B cell (primary cell): ENCODE measurements at regions not wholly inside any gene's neighbourhood (a gene's known extent, or its start where the extent isn't known, plus 50 kb on each side); places are given as distances from the start of the nearest gene placed in this dataset.

ENCODE experiments used
- ATAC-seq: fragments of 200-7000 bp; cut with Tn5 transposase; one replicate; pipeline ENCODE4 v1.10.0; 2021; ENCODE audit warnings: low read depth, mild to moderate bottlenecking, moderate number of reproducible peaks, moderate library complexity
- CTCF ChIA-PET: fragments of 350-600 bp; sonication (Branson Sonifier 250); formaldehyde crosslinking; loops from one replicate; lab custom pipeline; 2021; ENCODE audit warnings: antibody characterized with exemption, inconsistent platforms; lab: Charles Lee
- POLR2A ChIA-PET: fragments of 350-600 bp; sonication (Branson Sonifier 250); formaldehyde crosslinking; loops from one replicate; lab custom pipeline; 2021; ENCODE audit warnings: antibody characterized with exemption; lab: Charles Lee
- DNase-seq: peaks from one replicate; pipeline ENCODE4 v3.0.0; 2013
- H2AFZ ChIP-seq: 2 replicates; pipeline ENCODE4 v1.6.1; 2012; ENCODE audit warnings: mild to moderate bottlenecking, low read depth, low read length; ENCODE audit not compliant: insufficient read depth, poor library complexity, severe bottlenecking
- H3K27ac ChIP-seq, 2 donors: 1 replicate in 1 of 2; 2 replicates in 1 of 2; pipeline ENCODE4 v1.5.1; 2012 to 2013; ENCODE audit warnings: low read length in 2 of 2, mild to moderate bottlenecking in 2 of 2, moderate library complexity in 1 of 2
- H3K27me3 ChIP-seq, 4 experiments: fragments of 200-600 bp in 1 of 4; sonication (generic) in 1 of 4; replicated peaks in 1 of 4; 1 replicate in 2 of 4; 2 replicates in 2 of 4; pipeline versions ENCODE4 v1.6.1 to v1.7.0; 2013 to 2016; ENCODE audit warnings: low read length in 3 of 4, mild to moderate bottlenecking in 2 of 4, mixed read lengths in 1 of 4, moderate library complexity in 1 of 4; ENCODE audit not compliant: insufficient read depth in 4 of 4, control insufficient read depth in 3 of 4; ENCODE audit errors: control extremely low read depth in 1 of 4
- H3K36me3 ChIP-seq, 2 experiments: replicated peaks in 1 of 2; 1 replicate in 1 of 2; 2 replicates in 1 of 2; pipeline versions ENCODE4 v1.6.1 to v1.7.1; 2013; ENCODE audit warnings: low read length in 1 of 2; ENCODE audit not compliant: insufficient read depth in 2 of 2, control insufficient read depth in 1 of 2; ENCODE audit errors: control extremely low read depth in 1 of 2, extremely low read depth in 1 of 2
- H3K4me1 ChIP-seq, 2 donors: fragments of 200-600 bp in 1 of 2; sonication (generic) in 1 of 2; 1 replicate in 1 of 2; 2 replicates in 1 of 2; pipeline versions ENCODE4 v1.5.1 to v1.6.1; 2013 to 2017; ENCODE audit warnings: low read length in 2 of 2; ENCODE audit not compliant: control insufficient read depth in 2 of 2, insufficient read depth in 2 of 2
- H3K4me2 ChIP-seq: replicated peaks from 2 replicates; pipeline ENCODE3; 2012; ENCODE audit warnings: mild to moderate bottlenecking, low read depth, low read length; ENCODE audit not compliant: poor library complexity, severe bottlenecking
- H3K4me3 ChIP-seq, 5 experiments: fragments of 200-600 bp in 1 of 5; sonication (generic) in 1 of 5; 1 replicate in 3 of 5; 2 replicates in 2 of 5; pipeline versions ENCODE4 v1.5.1 to v1.7.0; 2011 to 2016; ENCODE audit warnings: low read length in 4 of 5, mild to moderate bottlenecking in 4 of 5, low read depth in 2 of 5, control low read depth in 1 of 5, moderate library complexity in 1 of 5; ENCODE audit not compliant: insufficient read depth in 1 of 5; ENCODE audit errors: control extremely low read depth in 1 of 5, extremely low read depth in 1 of 5
- H3K79me2 ChIP-seq: fragments of 200-600 bp; sonication (generic); one replicate; pipeline ENCODE4 v1.6.0; 2016; ENCODE audit warnings: low read length; ENCODE audit not compliant: control insufficient read depth, insufficient read depth
- H3K9ac ChIP-seq: fragments of 200-600 bp; sonication (generic); 2 replicates; pipeline ENCODE4 v1.6.1; 2017; ENCODE audit warnings: mild to moderate bottlenecking, low read length, moderate library complexity
- H3K9me3 ChIP-seq, 3 donors: one replicate each; pipeline versions ENCODE4 v1.6.1 to v1.7.1; 2013; ENCODE audit warnings: low read length in 2 of 3; ENCODE audit not compliant: control insufficient read depth in 2 of 3, insufficient read depth in 1 of 3; ENCODE audit errors: control extremely low read depth in 1 of 3
- H4K20me1 ChIP-seq: 2 replicates; pipeline ENCODE4 v1.6.0; 2012; ENCODE audit warnings: mild to moderate bottlenecking, low read length; ENCODE audit not compliant: insufficient read depth, control insufficient read depth, poor library complexity, severe bottlenecking
- H3K27ac Mint-ChIP-seq: one replicate; pipeline ENCODE4 v1.8.0; 2021; ENCODE audit warnings: mixed read lengths
- H3K27me3 Mint-ChIP-seq: one replicate; pipeline ENCODE4 v1.8.0; 2021; ENCODE audit warnings: mixed read lengths
- H3K4me1 Mint-ChIP-seq: one replicate; pipeline ENCODE4 v1.8.0; 2021; ENCODE audit warnings: mixed read lengths
- H3K4me3 Mint-ChIP-seq: one replicate; pipeline ENCODE4 v1.8.0; 2021; ENCODE audit warnings: mixed read lengths
- H3K9me3 Mint-ChIP-seq: one replicate; pipeline ENCODE4 v1.8.0; 2022; ENCODE audit warnings: mixed read lengths; ENCODE audit not compliant: insufficient read depth
- CTCF ChIP-seq: fragments of 200-600 bp; IDR thresholded peaks from one replicate; pipeline ENCODE4 v1.8.0; 2022; ENCODE audit warnings: antibody characterized with exemption, mild to moderate bottlenecking
- EZH2 ChIP-seq: IDR thresholded peaks from 2 replicates; pipeline ENCODE4 v1.6.1; 2012; ENCODE audit warnings: borderline replicate concordance, low read depth, mild to moderate bottlenecking, moderate library complexity, low read length; ENCODE audit not compliant: insufficient read depth, poor library complexity, severe bottlenecking
- WGBS: methylation state at CpG from one replicate; pipeline ENCODE4 v1.1.5; 2013; ENCODE audit warnings: missing lambda C conversion rate; ENCODE audit not compliant: insufficient coverage; 5-methylcytosine and 5-hydroxymethylcytosine counted together
- intact Hi-C: fragments of 100-400 bp; cut with micrococcal nuclease; formaldehyde crosslinking; loops from one replicate; pipeline ENCODE4 v1.10.0; 2022

GRCh38 chr3:64291956-64292355 lies 66.7 kb upstream of the PRICKLE2 start:
- no peak overlapping the region for H3K4me3 Mint-ChIP-seq
- POLR2A ChIA-PET, result no interaction called here
- Histone ChIP-seq H4K20me1 (no peaks in the 10 kb centered on the region), H3K36me3 (no peaks in the 10 kb centered on the region), H3K79me2 (no peaks in the 10 kb centered on the region), H2AFZ (no peak overlapping the region), H3K4me2 (no peak overlapping the region), H3K4me3 (no peak overlapping the region), H3K27ac (no peak overlapping the region), H3K27me3 (peaks cover 0 to 4% (median 0%) of the 10 kb centered on the region in 4 experiments), H3K4me1 (no peaks in the 10 kb centered on the region), H3K9me3 (peaks cover 0 to 9% (median 2%) of the 10 kb centered on the region in 3 donors), H3K9ac (no peak overlapping the region)
- intact Hi-C loops, result no loop called here
- WGBS, result 98% methylated on average over 3 of the region's 4 CpGs
- no peak overlapping the region for H3K27ac Mint-ChIP-seq
- CTCF ChIA-PET, result no interaction called here
- TF ChIP-seq EZH2 (no peak), CTCF (no peak)
- H3K27me3 Mint-ChIP-seq, result peaks cover 12% of the 10 kb centered on the region
- ATAC-seq (no peak), DNase-seq (no peak)
- H3K9me3 Mint-ChIP-seq, result no peaks in the 10 kb centered on the region
- H3K4me1 Mint-ChIP-seq, result no peaks in the 10 kb centered on the region

- no peak overlapping the region for H3K9ac ChIP-seq
- Mint-ChIP-seq H3K9me3 (no peaks in the 10 kb centered on the region), H3K4me3 (no peak overlapping the region), H3K27me3 (peaks cover 12% of the 10 kb centered on the region), H3K27ac (no peak overlapping the region), H3K4me1 (no peaks in the 10 kb centered on the region)
- H3K36me3 ChIP-seq, result no peaks in the 10 kb centered on the region
- H3K9me3 ChIP-seq, result peaks cover 0 to 6% (median 0%) of the 10 kb centered on the region in 3 donors
- DNase-seq, result no peak
- no peak overlapping the region for H2AFZ ChIP-seq
- TF ChIP-seq CTCF, result no peak
- TF ChIP-seq EZH2, result no peak
- ATAC-seq, result no peak
- CTCF ChIA-PET, result no interaction called here
- H3K4me2 ChIP-seq, result no peak overlapping the region
- POLR2A ChIA-PET, result no interaction called here
- intact Hi-C loops, result no loop called here
- WGBS, result 79% methylated on average over 3 of the region's 3 CpGs
- H4K20me1 ChIP-seq, result no peaks in the 10 kb centered on the region
- no peaks in the 10 kb centered on the region for H3K79me2 ChIP-seq
- no peaks in the 10 kb centered on the region for H3K4me1 ChIP-seq
- H3K4me3 ChIP-seq, result no peak overlapping the region
- no peak overlapping the region for H3K27ac ChIP-seq
- H3K27me3 ChIP-seq, result peaks cover 0 to 4% (median 0%) of the 10 kb centered on the region in 4 experiments
These were observed 66.1 kb upstream of the PRICKLE2 start for GRCh38 chr3:64291345-64291744.
